SJSA1 (cell line): ENCODE measurements at regions not wholly inside any gene's neighbourhood (a gene's known extent, or its start where the extent isn't known, plus 50 kb on each side); places are given as distances from the start of the nearest gene placed in this dataset.

Experiments
- DNase-seq, 2 experiments: peaks; one replicate each; pipeline ENCODE4 v3.0.0-alpha.2; 2015 to 2020; ENCODE audit warnings: low spot score in 2 of 2, low read depth in 1 of 2
- H3K27ac ChIP-seq: fragments of 250-450 bp; sonication (Bioruptor Pico); 2 replicates; pipeline ENCODE4 v1.5.1; 2020; ENCODE audit warnings: mild to moderate bottlenecking, moderate library complexity
- H3K27me3 ChIP-seq: fragments of 250-450 bp; sonication (Bioruptor Pico); replicated peaks from 2 replicates; pipeline ENCODE4 v1.5.1; 2020; ENCODE audit warnings: mild to moderate bottlenecking, moderate library complexity
- H3K36me3 ChIP-seq: fragments of 250-450 bp; sonication (Bioruptor Pico); 2 replicates; pipeline ENCODE4 v1.5.1; 2020; ENCODE audit warnings: mild to moderate bottlenecking
- H3K4me1 ChIP-seq: fragments of 250-450 bp; sonication (Bioruptor Pico); replicated peaks from 2 replicates; pipeline ENCODE4 v1.6.1; 2021; ENCODE audit warnings: mild to moderate bottlenecking
- H3K4me3 ChIP-seq: fragments of 250-450 bp; sonication (Bioruptor Pico); 2 replicates; pipeline ENCODE4 v1.5.1; 2020; ENCODE audit warnings: mild to moderate bottlenecking
- H3K9me3 ChIP-seq: fragments of 250-450 bp; sonication (Bioruptor Pico); replicated peaks from 2 replicates; pipeline ENCODE4 v1.5.1; 2020; ENCODE audit warnings: mild to moderate bottlenecking

DNA sequence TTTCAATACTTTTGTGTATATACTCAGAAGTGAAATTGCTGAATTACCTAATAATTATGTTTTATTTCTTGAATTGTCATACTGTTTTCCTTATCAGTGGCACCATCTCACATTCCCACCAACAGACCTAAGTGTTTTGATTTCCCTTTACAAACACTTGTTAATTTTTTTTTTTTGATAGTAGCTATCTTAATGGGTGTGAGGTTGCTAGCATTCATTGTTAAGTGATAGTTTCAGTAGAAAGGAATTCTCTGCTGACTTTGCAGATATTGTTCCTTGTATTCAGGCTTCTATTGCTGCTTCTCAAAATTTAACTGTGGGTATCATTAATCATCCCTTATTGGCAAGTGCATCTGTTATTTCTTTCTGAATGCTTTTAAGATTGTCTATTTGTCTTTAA lies 927.5 kb upstream of the SLIT2 start:
- DNase-seq = no peak
- H3K27ac ChIP-seq = no peak overlapping the region
- no peaks in the 10 kb centered on the region for H3K9me3 ChIP-seq
- no peaks in the 10 kb centered on the region for H3K27me3 ChIP-seq
- no peaks in the 10 kb centered on the region for H3K36me3 ChIP-seq
- no peaks in the 10 kb centered on the region for H3K4me1 ChIP-seq
- no peak overlapping the region for H3K4me3 ChIP-seq

DNA sequence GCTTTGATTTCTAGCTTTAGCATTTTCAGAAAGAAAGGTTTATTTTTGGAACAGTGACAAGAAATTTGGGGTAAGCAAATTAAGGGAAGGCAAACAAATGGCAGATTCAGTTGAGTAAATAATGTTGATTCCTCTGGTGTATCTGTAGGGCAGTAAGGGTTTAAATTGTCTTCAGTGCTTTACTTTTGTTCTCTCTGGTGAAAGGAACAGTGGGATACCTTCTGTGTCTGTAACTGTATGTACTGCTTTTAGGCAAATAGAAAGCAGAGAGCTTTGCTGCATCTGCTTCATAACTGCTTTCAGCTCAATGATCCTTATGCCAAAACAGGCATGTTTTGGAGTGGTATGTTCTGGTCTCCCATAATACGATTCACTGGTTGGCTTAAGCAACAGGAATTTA lies 932.1 kb upstream of the SLIT2 start:
- DNase-seq = no peak
- Histone ChIP-seq H3K27me3 (no peaks in the 10 kb centered on the region), H3K4me3 (no peak overlapping the region), H3K9me3 (0 out of 2 replicates have a peak, but pooled peaks cover 3% of the 10 kb centered on the region), H3K36me3 (no peaks in the 10 kb centered on the region), H3K4me1 (no peaks in the 10 kb centered on the region), H3K27ac (no peak overlapping the region)

DNA sequence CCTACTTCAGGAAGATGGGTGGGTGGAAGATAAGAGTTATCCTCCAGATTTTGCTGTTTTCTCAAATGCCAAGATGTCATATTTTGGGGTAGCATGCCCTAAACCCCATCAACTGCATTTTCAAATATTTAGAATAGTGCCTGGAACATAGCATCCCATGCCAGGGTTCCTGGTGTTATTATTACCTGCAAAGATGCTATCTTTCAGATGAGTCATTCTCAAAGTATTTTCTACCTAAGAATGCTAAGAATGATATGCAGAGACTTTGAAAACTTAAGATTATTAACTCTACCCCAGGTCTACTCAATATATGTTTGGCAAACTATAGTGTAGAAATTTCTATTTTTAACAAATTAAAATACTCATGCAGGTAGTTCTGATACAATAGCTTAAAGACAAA lies 934.3 kb upstream of the SLIT2 start:
- Histone ChIP-seq H3K27ac (no peak overlapping the region), H3K36me3 (no peaks in the 10 kb centered on the region), H3K4me1 (no peaks in the 10 kb centered on the region), H3K27me3 (no peaks in the 10 kb centered on the region), H3K9me3 (0 out of 2 replicates have a peak, but pooled peaks cover 3% of the 10 kb centered on the region), H3K4me3 (no peak overlapping the region)
- no peak for DNase-seq

DNA sequence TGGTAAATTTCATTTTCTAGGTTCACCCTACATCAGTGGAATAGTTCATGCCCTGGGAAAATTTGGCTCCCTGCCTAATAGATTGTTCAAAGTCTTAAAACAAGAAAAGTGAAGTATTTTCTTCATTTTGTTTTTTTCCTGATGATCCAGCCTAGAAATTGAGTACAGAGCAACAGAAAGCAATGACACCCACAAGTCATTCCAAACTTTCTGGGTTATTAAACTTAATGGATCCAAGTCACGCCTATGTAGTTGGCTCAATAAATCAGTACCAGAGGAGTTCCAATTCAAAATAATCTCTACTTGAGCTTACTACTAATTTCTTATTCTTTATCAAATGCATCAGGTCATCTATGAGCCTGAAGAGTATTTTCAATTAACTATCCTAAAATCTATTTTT lies 937.6 kb upstream of the SLIT2 start:
- DNase-seq = no peak
- Histone ChIP-seq H3K36me3 (no peaks in the 10 kb centered on the region), H3K4me1 (no peaks in the 10 kb centered on the region), H3K9me3 (peaks cover 3% of the 10 kb centered on the region; the same call in 1 of the 2 replicates), H3K4me3 (no peak overlapping the region), H3K27ac (no peak overlapping the region), H3K27me3 (no peaks in the 10 kb centered on the region)

DNA sequence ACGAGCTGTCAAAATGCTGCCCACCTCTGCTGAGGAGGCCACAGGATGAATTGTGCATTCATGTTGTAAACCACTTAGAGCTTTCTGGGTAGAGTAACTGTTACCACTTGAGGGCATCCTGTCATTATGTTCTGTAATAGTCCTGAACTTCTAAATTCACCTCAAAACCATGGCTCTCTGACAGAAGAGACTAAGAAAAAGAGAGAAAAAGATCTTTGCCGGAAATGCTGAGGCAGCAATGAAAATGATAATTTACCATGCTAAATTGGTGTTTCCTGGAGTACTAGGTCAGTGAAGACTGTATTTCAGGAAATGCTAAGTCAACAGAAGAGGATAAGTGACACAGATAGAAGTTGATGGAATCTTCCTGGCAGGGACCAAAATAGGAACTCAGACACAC lies 942.3 kb upstream of the SLIT2 start:
- Histone ChIP-seq H3K4me3 (no peak overlapping the region), H3K4me1 (no peaks in the 10 kb centered on the region), H3K27me3 (no peaks in the 10 kb centered on the region), H3K36me3 (no peaks in the 10 kb centered on the region), H3K27ac (no peak overlapping the region), H3K9me3 (no peaks in the 10 kb centered on the region; the same call in 1 of the 2 replicates)
- peak in 1 of 2 experiments; percentile 31 for DNase-seq

DNA sequence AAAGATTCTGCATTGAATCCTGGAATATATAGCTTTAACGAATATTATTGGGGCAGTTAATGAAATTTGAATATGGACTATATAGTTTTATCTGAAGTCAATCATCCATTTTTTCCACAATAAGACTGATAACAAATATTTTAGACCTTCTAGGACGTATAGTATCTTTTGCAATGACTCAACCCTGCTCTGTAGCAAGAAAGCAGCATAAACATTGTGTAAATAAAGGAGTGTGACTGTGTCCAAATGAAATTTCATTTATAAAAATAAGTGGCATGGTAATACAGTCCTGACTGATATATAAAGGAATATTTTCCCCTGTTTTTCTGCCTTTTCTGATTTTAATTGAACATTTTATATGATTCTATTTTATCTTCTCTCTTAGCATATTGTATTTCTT lies 947.7 kb upstream of the SLIT2 start:
- no peaks in the 10 kb centered on the region for H3K36me3 ChIP-seq
- no peaks in the 10 kb centered on the region for H3K4me1 ChIP-seq
- H3K9me3 ChIP-seq = no peaks in the 10 kb centered on the region
- no peak overlapping the region for H3K27ac ChIP-seq
- H3K4me3 ChIP-seq = no peak overlapping the region
- no peak for DNase-seq
- no peaks in the 10 kb centered on the region for H3K27me3 ChIP-seq

DNA sequence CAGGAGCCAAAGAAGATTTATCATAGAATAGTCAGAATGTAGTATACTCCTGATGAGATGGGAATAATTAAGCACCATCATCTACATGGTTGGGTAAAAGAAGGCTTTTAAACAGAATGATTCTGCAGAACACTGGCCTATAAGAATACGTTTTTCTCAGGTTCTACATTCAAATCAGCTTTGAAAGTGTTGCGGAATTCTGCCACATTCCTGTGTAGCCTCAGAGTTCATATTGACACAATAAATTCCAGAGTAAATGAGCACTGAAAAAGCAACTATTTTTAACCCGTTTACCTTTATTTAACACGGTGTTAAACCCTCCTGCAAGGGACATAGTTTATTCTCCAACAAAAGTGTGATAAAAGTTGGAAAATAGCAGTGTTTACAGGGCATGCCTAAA lies 950.2 kb upstream of the SLIT2 start:
- Histone ChIP-seq H3K4me3 (no peak overlapping the region), H3K36me3 (no peaks in the 10 kb centered on the region), H3K4me1 (no peaks in the 10 kb centered on the region), H3K27me3 (no peaks in the 10 kb centered on the region), H3K9me3 (no peaks in the 10 kb centered on the region), H3K27ac (no peak overlapping the region)
- DNase-seq = no peak

DNA sequence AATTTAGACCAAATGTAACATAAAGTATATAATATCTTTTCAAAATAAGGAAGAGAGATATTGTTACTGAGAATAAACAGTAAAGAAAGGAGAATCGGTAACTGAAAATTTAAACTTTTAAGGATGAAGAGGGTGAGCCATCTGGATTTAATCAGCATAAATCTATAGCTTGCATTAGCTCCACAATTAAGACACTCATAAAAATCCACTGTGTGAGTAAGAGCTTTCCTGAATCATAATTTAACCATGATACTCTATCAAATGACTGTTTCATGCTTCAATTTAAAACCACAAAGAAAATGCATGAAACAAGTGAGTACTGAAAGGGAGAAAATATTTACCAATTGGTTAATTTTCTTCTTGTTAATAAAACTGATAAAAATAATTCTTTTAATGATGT lies 951.5 kb upstream of the SLIT2 start:
- no peak overlapping the region for H3K27ac ChIP-seq
- H3K4me1 ChIP-seq = no peaks in the 10 kb centered on the region
- H3K4me3 ChIP-seq = no peak overlapping the region
- no peaks in the 10 kb centered on the region for H3K36me3 ChIP-seq
- H3K9me3 ChIP-seq = no peaks in the 10 kb centered on the region
- H3K27me3 ChIP-seq = no peaks in the 10 kb centered on the region
- DNase-seq = no peak

DNA sequence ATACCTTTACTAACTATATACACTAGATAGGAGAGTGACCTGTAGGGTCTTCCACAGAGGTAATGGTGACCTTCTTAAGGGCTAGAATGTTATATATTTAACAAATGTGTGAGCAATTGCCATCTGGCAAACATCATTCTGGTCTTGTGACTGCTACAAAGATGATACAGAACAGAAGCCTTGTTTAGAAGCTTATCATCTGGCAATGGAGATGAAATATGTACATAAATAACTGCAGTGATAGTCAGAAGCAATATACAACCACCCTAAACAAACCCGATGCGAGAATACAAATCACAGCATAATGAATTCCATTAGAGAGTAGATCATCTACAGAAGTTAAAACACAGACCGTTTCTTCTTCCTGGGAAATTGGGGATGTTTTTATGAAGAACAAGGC lies 952.7 kb upstream of the SLIT2 start:
- Histone ChIP-seq H3K27ac (no peak overlapping the region), H3K4me3 (no peak overlapping the region), H3K36me3 (no peaks in the 10 kb centered on the region), H3K9me3 (peaks cover 4% of the 10 kb centered on the region), H3K27me3 (no peaks in the 10 kb centered on the region), H3K4me1 (no peaks in the 10 kb centered on the region)
- no peak for DNase-seq

DNA sequence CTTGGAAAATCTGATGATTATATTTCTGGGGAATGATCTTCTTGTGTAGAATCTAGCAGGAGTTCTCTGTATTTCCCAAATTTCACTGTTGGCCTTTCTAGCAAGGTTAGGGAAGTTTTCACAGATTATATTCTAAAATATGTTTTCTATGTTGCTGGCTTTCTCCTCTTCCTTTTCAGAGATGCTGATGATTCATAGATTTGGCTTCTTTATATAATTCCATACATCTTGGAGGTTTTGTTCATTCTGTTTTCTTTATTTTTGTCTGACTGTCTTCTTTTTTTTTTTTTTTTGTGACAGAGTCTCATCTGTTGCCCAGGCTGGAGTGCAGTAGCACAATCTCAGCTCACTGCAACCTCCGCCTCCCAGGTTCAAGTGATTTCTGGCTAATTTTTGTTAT lies 957.9 kb upstream of the SLIT2 start:
- Histone ChIP-seq H3K4me3 (no peak overlapping the region), H3K9me3 (peaks cover 6% of the 10 kb centered on the region), H3K27ac (no peak overlapping the region), H3K4me1 (no peaks in the 10 kb centered on the region), H3K36me3 (no peaks in the 10 kb centered on the region), H3K27me3 (no peaks in the 10 kb centered on the region)
- no peak for DNase-seq

DNA sequence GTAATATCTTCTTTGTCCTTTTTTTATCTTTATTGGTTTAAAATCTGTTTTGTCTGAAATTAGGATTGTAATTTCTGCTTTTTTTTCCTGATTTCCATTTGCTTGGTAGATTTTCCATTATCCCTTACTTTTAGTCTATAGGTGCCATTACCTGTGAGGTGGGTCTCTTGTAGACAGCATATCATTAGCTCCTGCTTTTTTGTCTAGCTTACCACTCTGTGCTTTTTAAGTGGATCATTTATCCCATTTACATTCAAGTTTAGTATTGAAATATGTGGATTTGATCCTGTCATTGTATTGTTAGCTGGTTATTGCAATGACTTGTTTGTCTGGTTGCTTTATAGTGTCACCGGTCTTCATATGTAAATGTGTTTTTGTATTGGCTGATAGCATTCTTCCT lies 958.6 kb upstream of the SLIT2 start:
- Histone ChIP-seq H3K36me3 (no peaks in the 10 kb centered on the region), H3K27ac (no peak overlapping the region), H3K9me3 (peaks cover 6% of the 10 kb centered on the region), H3K4me3 (no peak overlapping the region), H3K4me1 (no peaks in the 10 kb centered on the region), H3K27me3 (no peaks in the 10 kb centered on the region)
- DNase-seq = no peak

DNA sequence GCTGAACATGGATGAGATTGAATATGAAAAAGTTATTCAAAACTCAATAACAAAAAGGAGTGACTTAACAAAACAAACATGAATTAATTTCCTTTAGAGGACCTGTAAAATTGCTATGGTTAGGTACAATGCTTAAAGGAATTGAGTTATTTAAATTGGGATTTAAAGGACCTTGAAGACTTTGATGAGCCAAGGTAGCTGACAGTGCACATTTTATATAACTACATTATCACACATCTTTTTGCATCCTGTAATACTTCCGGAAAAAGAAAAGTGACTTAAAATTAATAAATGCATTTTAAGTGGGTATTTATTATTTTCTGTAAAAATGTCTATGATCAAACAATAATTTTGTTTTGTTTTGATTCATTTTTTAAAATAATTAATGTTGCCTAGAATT lies 964.8 kb upstream of the SLIT2 start:
- Histone ChIP-seq H3K27ac (no peak overlapping the region), H3K27me3 (no peaks in the 10 kb centered on the region), H3K36me3 (no peaks in the 10 kb centered on the region), H3K9me3 (0 out of 2 replicates have a peak, but pooled peaks cover 2% of the 10 kb centered on the region), H3K4me1 (no peaks in the 10 kb centered on the region), H3K4me3 (no peak overlapping the region)
- no peak for DNase-seq

DNA sequence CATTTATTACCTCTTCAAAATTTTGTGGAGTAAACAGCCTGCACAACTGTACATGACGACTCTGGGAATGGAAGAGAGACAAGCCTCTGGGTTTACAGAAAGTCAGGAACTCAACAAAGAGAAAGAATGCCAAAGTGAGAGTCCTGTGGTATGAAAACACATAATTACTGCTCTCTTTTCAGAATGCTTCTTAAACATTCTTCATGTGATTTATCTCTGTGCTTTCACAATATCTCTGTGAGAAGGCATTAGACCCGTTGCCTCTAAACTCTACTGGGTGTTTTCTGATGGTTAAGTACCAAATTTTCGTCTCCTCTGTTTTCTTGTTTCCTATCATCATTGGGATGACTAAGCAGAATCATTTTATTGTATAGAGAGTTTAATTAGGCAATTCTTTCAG lies 966.6 kb upstream of the SLIT2 start:
- no peak overlapping the region for H3K27ac ChIP-seq
- no peaks in the 10 kb centered on the region for H3K27me3 ChIP-seq
- H3K4me3 ChIP-seq = no peak overlapping the region
- no peak for DNase-seq
- no peaks in the 10 kb centered on the region for H3K36me3 ChIP-seq
- H3K4me1 ChIP-seq = no peaks in the 10 kb centered on the region
- H3K9me3 ChIP-seq = no peaks in the 10 kb centered on the region

DNA sequence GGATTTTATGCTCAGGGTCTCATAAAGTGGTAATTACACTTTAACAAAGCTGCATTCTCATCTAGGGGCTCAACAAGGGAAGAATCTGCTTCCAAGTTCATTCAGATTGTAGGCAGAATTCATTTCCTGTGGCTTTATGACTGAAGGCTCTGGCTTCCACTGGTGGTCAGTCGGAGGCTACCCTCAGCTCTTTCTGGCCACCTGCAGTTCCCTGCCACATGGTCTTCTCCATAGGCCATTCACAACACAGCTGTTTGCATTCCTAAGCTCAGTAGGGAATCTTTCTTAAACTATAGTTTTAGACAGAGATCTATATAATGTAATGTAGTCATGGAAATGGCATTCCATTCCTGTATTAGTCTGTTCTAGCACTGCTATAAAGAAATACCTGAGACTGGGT lies 973.0 kb upstream of the SLIT2 start:
- Histone ChIP-seq H3K27ac (no peak overlapping the region), H3K9me3 (no peaks in the 10 kb centered on the region), H3K27me3 (no peaks in the 10 kb centered on the region), H3K4me1 (no peaks in the 10 kb centered on the region), H3K4me3 (no peak overlapping the region), H3K36me3 (no peaks in the 10 kb centered on the region)
- DNase-seq = no peak

DNA sequence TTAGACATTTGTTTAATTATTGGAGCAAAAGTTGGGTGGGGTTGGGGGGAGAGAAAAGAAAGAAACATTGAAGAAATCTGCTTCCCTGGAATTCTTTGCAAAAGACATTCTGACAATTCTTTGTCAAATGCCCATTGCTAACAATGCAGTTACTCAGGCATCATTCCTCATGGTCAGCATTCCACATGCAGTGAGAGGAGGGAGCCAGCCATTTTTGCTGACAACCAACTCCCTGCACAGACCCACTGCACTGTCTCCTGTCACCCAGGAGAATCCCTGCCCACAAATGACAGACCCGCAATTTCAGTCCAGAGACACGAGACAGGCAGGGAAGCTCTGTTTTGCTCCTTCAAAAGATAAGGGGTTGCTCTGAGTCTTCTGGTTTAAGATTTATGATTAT lies 985.1 kb upstream of the SLIT2 start:
- H3K27me3 ChIP-seq = no peaks in the 10 kb centered on the region
- H3K4me1 ChIP-seq = no peaks in the 10 kb centered on the region
- H3K36me3 ChIP-seq = no peaks in the 10 kb centered on the region
- H3K27ac ChIP-seq = no peak overlapping the region
- H3K4me3 ChIP-seq = no peak overlapping the region
- 0 out of 2 replicates have a peak, but pooled peaks cover 5% of the 10 kb centered on the region for H3K9me3 ChIP-seq
- DNase-seq = no peak
